HG03095 (cell line): ENCODE measurements at regions not wholly inside any gene's neighbourhood (a gene's known extent, or its start where the extent isn't known, plus 50 kb on each side); places are given as distances from the start of the nearest gene placed in this dataset.

ENCODE experiments used
- ATAC-seq: cut with Tn5 transposase; IDR thresholded peaks from one replicate; pipeline ENCODE4 v1.9.1; 2021; ENCODE audit warnings: moderate library complexity; ENCODE audit not compliant: unreplicated experiment

DNA sequence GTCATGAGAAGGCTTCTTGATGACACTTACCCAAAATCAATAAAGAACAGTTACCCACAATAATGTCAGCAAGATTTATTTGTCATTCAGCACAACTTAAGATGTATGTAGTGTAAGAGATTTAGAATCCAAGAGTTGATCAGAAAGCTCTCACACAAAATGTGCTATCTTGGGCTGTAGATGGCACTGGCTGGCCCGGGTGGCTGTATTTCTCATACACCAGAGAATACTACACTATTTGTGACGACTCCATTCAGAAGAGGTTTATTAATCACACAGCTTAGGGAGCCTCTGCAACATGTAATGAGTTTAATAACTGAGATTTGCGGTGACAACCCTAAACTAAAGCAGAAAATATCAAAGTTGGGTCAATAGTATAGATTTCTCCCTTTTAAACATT lies 530.4 kb upstream of the KLHL29 start:
- no peak for ATAC-seq

GRCh38 chr2:22855081-22855480 lies 529.9 kb upstream of the KLHL29 start:
- ATAC-seq: no peak

DNA sequence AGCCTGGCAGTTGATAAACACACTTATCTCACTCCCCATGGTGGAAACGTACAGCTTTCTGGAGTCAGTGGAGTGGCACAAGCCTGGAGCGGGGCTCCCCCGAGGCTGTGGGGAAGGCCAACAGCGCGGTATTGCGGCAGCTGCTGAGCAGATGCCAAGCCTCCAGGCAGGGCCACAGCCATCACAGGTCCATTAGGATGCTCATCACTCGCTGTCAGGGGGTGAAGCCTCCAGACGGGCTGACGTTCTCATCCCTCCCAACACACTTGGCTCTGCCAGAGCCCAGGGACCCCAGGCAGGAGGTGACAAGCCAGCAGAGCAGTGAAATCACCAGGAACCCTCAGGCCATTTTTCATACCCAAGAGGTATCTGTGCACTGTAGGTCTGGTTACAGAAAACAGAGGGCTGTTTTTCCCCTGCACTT lies 529.2 kb upstream of the KLHL29 start:
- ATAC-seq: no peak

- no peak for ATAC-seq
Measured at GRCh38 chr2:22867973-22868372, 517.0 kb upstream of the KLHL29 start.

- no peak for ATAC-seq
Measured at GRCh38 chr2:22878121-22878520, 506.9 kb upstream of the KLHL29 start.

DNA sequence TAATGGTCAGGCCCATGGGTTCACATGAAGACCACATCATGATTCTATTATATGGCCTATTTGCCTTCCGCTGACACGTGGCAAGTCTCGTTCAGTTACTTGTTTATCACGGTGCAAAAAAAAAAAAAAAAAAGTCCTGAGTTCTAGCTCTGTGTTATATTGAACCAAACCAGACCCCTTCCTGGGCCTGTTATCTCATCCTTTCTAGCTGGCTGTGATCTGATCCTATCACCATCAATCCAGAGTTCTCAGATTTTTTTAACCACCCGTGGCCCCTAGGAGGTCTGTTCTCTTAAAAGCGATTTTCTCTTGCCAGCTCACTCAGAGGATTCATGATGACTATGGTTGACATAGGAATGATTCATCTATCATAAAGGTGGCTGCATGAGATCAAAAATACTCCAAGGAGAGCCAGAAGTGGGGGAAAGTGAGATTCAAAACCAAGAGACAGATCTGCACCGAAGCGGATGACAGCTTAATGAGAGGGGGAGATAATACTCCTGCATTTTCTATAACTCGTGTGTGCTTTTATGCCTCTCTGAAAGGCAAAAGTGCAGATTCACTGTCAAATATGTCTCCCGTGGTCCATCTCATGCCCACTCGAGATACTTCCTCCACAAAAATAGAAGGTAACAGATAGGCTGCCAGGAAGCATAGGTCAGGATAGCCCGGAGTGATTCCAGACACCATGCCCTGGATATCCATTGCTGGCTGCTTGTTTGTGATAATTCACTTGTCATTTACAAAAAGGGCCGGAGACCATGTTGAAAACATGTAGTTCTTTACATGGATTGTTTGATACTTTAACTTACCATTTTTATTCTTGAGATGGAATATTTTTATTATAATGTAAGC lies 505.7 kb upstream of the KLHL29 start:
- no peak for ATAC-seq

- no peak for ATAC-seq
Measured at GRCh38 chr2:22880161-22880560, 504.8 kb upstream of the KLHL29 start.

DNA sequence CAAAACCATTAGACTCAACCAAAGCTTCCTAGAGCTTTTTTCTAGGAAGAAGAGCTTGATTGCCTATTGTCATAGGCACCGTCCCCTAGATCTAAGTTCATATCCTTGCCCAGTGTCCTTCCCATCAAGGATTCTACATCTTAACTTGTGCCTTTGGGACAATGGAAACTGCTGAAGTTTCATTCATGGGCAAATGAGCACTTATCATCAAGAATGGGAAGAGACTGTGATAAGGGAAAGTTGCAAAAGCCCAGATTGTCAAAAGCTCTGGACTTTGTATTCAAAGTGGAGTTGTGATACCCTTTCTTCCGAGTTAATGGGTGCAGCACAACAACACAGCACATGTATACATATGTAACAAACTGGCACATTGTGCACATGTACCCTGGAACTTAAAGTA lies 503.0 kb upstream of the KLHL29 start:
- ATAC-seq: no peak

GRCh38 chr2:22882643-22883042 lies 502.3 kb upstream of the KLHL29 start:
- ATAC-seq: no peak

DNA sequence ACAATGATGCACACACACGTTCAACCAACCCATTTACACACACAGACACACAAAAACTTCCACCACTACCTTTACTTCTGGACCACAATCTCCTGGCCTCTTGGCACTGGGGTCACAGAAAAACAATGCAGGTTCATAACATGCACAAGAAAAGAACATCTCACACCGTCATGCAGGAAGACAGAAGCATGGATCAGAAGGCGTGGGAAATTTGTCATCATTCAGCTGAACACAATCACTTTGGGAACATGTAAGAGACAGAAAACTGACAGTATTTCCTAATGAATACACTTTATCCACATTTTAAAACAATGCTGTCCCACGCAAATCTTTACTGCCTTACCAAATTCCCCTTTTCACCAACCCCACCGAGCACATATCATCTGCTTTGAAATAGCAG lies 501.9 kb upstream of the KLHL29 start:
- ATAC-seq: no peak

- no peak for ATAC-seq
Measured at GRCh38 chr2:22885245-22885644, 499.7 kb upstream of the KLHL29 start.

- no peak for ATAC-seq
Measured at GRCh38 chr2:22887426-22887825, 497.6 kb upstream of the KLHL29 start.

- ATAC-seq: no peak
Measured at GRCh38 chr2:22887845-22888244, 497.1 kb upstream of the KLHL29 start.

- ATAC-seq: no peak
Measured at GRCh38 chr2:22890132-22890531, 494.8 kb upstream of the KLHL29 start.

- ATAC-seq: no peak
Measured at GRCh38 chr2:22893761-22894517, 491.0 kb upstream of the KLHL29 start.

- ATAC-seq: no peak
Measured at GRCh38 chr2:22894761-22895160, 490.2 kb upstream of the KLHL29 start.

DNA sequence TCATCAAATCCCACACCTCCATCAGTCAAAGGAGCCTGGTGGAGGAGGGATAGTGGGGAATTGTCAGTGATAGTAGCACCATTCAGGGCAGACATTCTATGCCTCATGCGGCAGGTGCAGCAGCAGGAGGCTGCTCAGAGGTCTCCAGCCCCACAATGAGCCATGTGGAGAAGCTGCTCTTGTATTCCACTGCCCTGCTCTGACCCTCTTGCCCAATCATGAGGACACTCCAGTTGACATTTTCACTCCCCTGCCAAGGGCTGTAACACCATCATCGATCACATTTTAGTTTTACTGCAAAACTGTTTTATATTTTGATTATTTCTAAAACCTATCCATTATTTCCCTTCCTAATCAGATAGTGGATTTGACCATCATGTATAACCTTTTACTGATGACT lies 487.6 kb upstream of the KLHL29 start:
- no peak for ATAC-seq

DNA sequence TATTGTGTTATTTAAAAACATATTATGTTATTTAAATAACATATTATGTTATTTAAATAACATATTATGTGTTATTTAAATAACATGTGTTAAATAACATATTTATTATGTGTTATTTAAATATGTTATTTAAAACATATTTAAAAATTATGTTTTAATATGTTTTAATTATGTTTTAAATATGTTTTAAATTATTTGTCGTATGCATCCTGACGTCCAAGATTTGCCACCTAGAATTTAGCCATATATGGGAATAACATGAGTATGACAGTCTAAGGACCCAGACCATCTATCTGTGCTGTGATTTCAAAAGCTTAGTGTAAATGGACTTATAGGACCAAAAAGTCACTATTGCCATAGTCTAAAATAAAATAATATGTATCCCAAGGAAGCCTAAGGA lies 484.3 kb upstream of the KLHL29 start:
- ATAC-seq: no peak

DNA sequence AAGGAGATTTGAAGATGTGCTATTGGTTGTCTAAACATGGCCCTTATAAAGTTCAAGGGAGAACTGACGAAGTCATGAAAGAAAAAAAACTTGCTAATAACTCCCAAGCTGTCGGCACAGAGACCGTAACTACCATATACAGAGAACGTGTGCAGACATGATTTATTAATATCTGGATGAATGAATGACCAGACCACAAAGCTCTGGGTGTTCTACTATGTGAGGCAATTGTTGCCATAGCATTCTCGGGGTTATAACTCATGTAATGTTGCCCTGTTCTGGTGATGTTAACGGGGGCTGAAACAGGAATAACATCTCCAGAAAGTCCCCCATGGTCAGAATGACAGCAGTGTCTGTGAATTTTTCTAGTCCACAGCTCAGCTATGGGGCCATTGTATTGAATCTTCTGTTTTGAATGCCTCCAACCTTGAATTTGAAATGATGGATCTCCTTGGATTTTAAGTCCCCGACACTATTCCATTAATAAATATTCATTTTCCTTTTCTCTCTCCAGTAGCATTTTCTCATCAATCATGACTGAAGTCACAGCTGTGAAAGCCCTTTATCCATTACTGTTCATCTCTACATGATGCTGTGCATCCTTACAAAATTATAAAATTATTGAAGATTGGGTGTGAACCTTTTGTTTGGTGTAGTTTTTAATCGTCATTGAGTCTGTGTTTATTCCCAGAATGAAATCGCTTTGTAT lies 483.4 kb upstream of the KLHL29 start:
- no peak for ATAC-seq

DNA sequence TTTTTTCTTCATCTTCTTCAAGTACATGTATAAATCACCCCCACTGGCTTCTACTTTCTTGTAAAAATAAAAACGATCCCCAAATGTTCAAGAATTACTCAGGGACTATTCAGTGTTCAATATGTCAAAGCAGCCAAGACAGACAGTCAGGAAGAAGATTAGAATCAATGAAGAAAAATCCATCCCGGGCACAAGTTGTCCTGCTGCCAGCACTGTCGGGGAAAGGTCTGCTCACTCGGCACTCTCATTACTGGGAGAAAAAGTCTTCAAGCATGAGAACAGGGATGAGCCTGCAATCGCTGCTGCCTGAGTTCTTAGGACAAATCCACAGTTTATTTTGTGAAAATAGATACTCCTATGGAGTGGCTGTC lies 482.8 kb upstream of the KLHL29 start:
- no peak for ATAC-seq

- no peak for ATAC-seq
Measured at GRCh38 chr2:22902662-22903165, 482.3 kb upstream of the KLHL29 start.

DNA sequence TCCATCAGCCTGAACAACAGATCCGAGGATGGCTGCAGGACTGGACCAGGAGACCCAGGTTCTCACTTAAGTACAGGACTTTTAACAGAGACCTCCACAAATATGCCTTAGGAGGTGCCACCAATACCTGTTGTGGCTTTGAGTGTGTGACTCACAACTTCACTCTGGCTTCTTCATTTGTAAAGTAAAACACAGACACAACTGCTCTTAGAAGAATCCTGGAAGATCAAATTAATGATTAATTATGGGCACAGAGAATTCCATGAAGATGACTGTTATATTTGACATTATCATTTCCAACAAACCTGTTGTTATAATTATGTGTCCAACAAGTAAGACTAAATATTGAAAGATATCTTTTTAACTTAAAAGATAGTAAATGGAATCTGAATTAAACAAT lies 481.4 kb upstream of the KLHL29 start:
- ATAC-seq: no peak
